ENCODE measurements at regions not wholly inside any gene's neighbourhood (a gene's known extent, or its start where the extent isn't known, plus 50 kb on each side); places are given as distances from the start of the nearest gene placed in this dataset.

GRCh38 chr7:26543951-26544350, 252.3 kb downstream of the SNX10 start:
- Histone ChIP-seq H3K27ac (no peak overlapping the region), H3K36me3 (no peaks in the 10 kb centered on the region), H3K4me3 (no peak overlapping the region), H3K4me1 (no peaks in the 10 kb centered on the region), H3K27me3 (no peaks in the 10 kb centered on the region), H3K9me3 (no peaks in the 10 kb centered on the region)
- DNase-seq, result no peak
- TF ChIP-seq POLR2A (IDR thresholded peaks at IDR 0.05) (no peak), CTCF (IDR thresholded peaks at IDR 0.05) (no peak)

- DNase-seq, result no peak
- no peaks in the 10 kb centered on the region for H3K9me3 ChIP-seq
- TF ChIP-seq CTCF (IDR thresholded peaks at IDR 0.05), result no peak
- TF ChIP-seq POLR2A (IDR thresholded peaks at IDR 0.05), result no peak
- H3K4me3 ChIP-seq, result no peak overlapping the region
- no peak overlapping the region for H3K27ac ChIP-seq
- no peaks in the 10 kb centered on the region for H3K4me1 ChIP-seq
- no peaks in the 10 kb centered on the region for H3K27me3 ChIP-seq
- H3K36me3 ChIP-seq, result no peaks in the 10 kb centered on the region
Observed at GRCh38 chr7:26546508-26547053, 254.9 kb downstream of the SNX10 start.

- H3K27ac ChIP-seq, result no peak overlapping the region
- H3K9me3 ChIP-seq, result no peaks in the 10 kb centered on the region
- DNase-seq, result no peak
- no peaks in the 10 kb centered on the region for H3K27me3 ChIP-seq
- TF ChIP-seq POLR2A (IDR thresholded peaks at IDR 0.05) (no peak), CTCF (IDR thresholded peaks at IDR 0.05) (no peak)
- no peaks in the 10 kb centered on the region for H3K36me3 ChIP-seq
- H3K4me1 ChIP-seq, result no peaks in the 10 kb centered on the region
- H3K4me3 ChIP-seq, result no peak overlapping the region
Observed at GRCh38 chr7:26547156-26547555, 255.5 kb downstream of the SNX10 start.

GRCh38 chr7:26549281-26549944, 257.8 kb downstream of the SNX10 start:
- no peaks in the 10 kb centered on the region for H3K36me3 ChIP-seq
- no peak for TF ChIP-seq CTCF (IDR thresholded peaks at IDR 0.05)
- no peak for TF ChIP-seq POLR2A (IDR thresholded peaks at IDR 0.05)
- H3K9me3 ChIP-seq, result no peaks in the 10 kb centered on the region
- H3K27me3 ChIP-seq, result no peaks in the 10 kb centered on the region
- no peak overlapping the region for H3K27ac ChIP-seq
- H3K4me1 ChIP-seq, result no peaks in the 10 kb centered on the region
- no peak overlapping the region for H3K4me3 ChIP-seq
- DNase-seq, result no peak

GRCh38 chr7:26550492-26550891, 258.8 kb downstream of the SNX10 start:
- TF ChIP-seq CTCF (IDR thresholded peaks at IDR 0.05) (no peak), POLR2A (IDR thresholded peaks at IDR 0.05) (no peak)
- H3K9me3 ChIP-seq, result no peaks in the 10 kb centered on the region
- H3K36me3 ChIP-seq, result no peaks in the 10 kb centered on the region
- no peak overlapping the region for H3K27ac ChIP-seq
- H3K4me3 ChIP-seq, result no peak overlapping the region
- H3K27me3 ChIP-seq, result no peaks in the 10 kb centered on the region
- DNase-seq, result no peak
- H3K4me1 ChIP-seq, result no peaks in the 10 kb centered on the region

All from Peyer's patch (tissue), 4 donors.